ENCODE measurements at regions not wholly inside any gene's neighbourhood (a gene's known extent, or its start where the extent isn't known, plus 50 kb on each side); places are given as distances from the start of the nearest gene placed in this dataset.
"Not testable (repeated sequence)": the region's sequence is repeated elsewhere in the genome, so short reads cannot be mapped to it uniquely, and the experiment has no call there.

DNA sequence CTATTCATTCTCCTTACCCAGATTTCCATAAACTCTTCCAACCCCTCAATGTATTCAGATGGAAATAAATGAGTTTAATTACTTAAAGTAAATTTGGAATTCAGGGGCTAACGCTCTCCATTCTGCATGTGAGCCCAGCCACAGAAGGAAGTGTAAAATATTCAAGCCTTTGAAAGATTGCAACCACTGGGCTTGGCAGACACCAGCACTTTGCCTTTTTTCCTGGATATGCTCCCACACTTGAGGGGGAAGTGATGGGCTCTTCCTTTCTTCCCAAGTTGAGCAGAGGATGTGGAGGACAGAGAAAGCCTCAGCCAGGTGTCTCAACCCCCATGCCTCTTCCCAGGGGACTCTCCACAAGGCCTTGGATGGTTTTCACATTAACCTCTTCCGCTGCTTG lies 825.1 kb upstream of the EEF2KMT start:
- TF ChIP-seq, protein P1, sequence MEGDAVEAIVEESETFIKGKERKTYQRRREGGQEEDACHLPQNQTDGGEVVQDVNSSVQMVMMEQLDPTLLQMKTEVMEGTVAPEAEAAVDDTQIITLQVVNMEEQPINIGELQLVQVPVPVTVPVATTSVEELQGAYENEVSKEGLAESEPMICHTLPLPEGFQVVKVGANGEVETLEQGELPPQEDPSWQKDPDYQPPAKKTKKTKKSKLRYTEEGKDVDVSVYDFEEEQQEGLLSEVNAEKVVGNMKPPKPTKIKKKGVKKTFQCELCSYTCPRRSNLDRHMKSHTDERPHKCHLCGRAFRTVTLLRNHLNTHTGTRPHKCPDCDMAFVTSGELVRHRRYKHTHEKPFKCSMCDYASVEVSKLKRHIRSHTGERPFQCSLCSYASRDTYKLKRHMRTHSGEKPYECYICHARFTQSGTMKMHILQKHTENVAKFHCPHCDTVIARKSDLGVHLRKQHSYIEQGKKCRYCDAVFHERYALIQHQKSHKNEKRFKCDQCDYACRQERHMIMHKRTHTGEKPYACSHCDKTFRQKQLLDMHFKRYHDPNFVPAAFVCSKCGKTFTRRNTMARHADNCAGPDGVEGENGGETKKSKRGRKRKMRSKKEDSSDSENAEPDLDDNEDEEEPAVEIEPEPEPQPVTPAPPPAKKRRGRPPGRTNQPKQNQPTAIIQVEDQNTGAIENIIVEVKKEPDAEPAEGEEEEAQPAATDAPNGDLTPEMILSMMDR (IDR thresholded peaks at IDR 0.05; ENCODE audit: low read depth, low read length), result no peak
- H3K4me3 ChIP-seq (ENCODE audit: low read depth, low read length), result no peak overlapping the region

GRCh38 chr16:5918567-5919130 lies 821.1 kb upstream of the EEF2KMT start:
- no peak overlapping the region for H3K4me3 ChIP-seq (ENCODE audit: low read depth, low read length)
- TF ChIP-seq, protein P1 (IDR thresholded peaks at IDR 0.05; ENCODE audit: low read depth, low read length), result no peak

DNA sequence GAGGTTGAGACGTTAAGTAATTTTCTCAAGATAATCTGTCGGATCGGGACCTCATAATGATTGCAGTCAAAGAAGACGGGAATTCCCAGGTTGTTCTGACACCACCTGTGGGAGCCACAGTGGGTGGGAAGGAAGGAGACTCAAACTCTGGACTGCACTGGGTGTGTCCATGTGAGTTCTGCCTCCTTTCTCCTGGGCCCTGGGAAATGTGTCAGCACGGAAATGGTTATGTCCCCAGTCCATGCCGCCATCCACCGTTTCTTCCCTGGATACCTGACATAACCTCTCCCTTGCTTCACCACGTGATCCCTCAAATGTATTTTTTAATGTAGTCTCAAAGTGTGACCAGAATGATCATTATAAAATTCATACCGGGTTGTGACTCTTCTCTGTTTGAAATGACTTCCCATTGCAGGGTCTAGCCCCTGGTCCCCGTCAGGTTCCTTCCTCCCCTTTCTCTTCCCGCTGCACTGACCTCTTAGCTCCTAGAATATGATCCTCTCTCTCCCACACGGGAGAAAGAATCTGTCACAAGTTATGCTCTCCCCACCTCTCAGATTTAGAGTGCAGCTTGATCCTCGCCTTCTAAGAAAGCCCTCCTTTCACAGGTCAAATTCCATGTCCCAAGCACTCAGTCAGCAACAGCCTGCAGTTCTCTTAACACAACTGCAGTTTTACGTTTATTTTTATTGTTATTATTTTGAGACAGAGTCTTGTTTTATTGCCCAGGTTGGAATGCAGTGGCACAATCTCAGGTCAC lies 820.0 kb upstream of the EEF2KMT start:
- TF ChIP-seq, protein P1 (IDR thresholded peaks at IDR 0.05; ENCODE audit: low read depth, low read length), result no peak
- no peak overlapping the region for H3K4me3 ChIP-seq (ENCODE audit: low read depth, low read length)

GRCh38 chr16:5916711-5917191 lies 819.2 kb upstream of the EEF2KMT start:
- TF ChIP-seq, protein P1 (IDR thresholded peaks at IDR 0.05; ENCODE audit: low read depth, low read length), result no peak
- H3K4me3 ChIP-seq (ENCODE audit: low read depth, low read length), result no peak overlapping the region

GRCh38 chr16:5911241-5911640 lies 813.6 kb upstream of the EEF2KMT start:
- TF ChIP-seq, protein P1 (IDR thresholded peaks at IDR 0.05; ENCODE audit: low read depth, low read length), result no peak

DNA sequence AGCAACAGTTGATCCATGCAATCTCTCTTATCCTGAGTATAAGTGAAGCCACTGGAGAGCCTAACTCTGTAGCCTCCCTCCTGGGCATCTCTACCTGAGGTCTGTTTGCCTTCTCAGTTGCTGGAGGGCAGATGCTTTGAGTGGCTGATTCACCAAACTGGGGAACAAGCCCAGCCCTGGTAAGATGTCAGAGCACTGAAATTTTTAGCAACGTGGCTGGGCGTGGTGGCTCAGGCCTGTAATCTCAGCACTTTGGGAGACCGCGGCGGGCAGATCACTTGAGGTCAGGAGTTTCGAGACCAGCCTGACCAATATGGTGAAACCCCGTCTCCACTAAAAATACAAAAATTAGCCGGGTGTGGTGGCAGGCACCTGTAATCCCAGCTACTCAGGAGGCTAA lies 812.0 kb upstream of the EEF2KMT start:
- H3K4me3 ChIP-seq (ENCODE audit: low read depth, low read length), result not testable (repeated sequence)

More at GRCh38 chr16:5911241-5911640, 813.6 kb upstream of the EEF2KMT start:
- no peak overlapping the region for H3K4me3 ChIP-seq (ENCODE audit: low read depth, low read length)

- TF ChIP-seq, protein P1 (IDR thresholded peaks at IDR 0.05; ENCODE audit: low read depth, low read length), result no peak
- no peak overlapping the region for H3K4me3 ChIP-seq (ENCODE audit: low read depth, low read length)
Observed at GRCh38 chr16:5907544-5907943, 809.9 kb upstream of the EEF2KMT start.

All from WI38 (cell line).